ENCODE measurements at regions not wholly inside any gene's neighbourhood (a gene's known extent, or its start where the extent isn't known, plus 50 kb on each side); places are given as distances from the start of the nearest gene placed in this dataset.

DNA sequence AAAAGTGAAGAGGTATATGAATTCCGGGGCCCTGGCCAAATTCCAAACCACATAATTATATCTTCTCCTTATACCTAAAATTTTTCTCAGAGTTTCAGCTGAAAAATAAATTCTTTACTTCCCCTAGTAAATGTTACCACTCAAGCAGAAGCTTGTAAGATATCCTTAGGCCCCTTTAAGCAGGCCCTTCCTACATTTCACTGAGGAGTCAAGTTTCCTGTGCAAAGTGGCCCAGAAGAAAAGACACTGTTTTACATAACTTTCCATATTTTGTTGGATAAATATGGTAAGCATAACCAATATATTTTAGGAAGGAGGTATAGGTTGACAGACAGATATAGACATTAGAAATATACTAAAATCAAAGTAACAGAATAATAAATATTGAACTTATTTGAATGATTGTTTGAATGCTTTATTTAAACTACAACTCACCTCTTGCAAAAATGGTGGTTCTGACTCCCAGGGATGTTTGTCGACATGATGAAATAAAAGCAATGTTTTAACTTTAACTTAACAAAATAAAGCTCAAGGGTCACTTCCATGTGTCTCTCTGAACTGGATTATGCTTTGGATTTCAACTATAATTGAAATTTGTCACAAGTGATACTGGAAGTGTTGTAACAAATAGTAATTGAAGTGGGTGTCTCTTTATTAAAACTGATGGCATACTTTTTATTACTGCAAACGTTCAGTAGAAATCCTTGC is 141.2 kb downstream of the SPRY2 start:
- Histone ChIP-seq H2BK120ac (ENCODE audit: low read depth, low read length) (no peak overlapping the region), H3K23ac (ENCODE audit: low read depth, low read length) (no peak overlapping the region), H3K4me1 (ENCODE audit: control insufficient read depth, insufficient read depth, low read length) (no peaks in the 10 kb centered on the region; the same call in 1 of the 2 replicates), H3K27me3 (ENCODE audit: control insufficient read depth, insufficient read depth, low read length) (no peaks in the 10 kb centered on the region), H3K18ac (ENCODE audit: low read depth, low read length) (no peak overlapping the region), H4K5ac (ENCODE audit: low read depth, low read length) (no peak overlapping the region), H3K27ac (ENCODE audit: insufficient read depth, low read length) (no peak overlapping the region), H2AFZ (replicated peaks; ENCODE audit: low read length, poor library complexity) (no peak overlapping the region), H4K91ac (ENCODE audit: insufficient read depth, low read depth, low read length) (no peak overlapping the region), H2BK5ac (ENCODE audit: low read depth, low read length, poor library complexity, severe bottlenecking) (no peak overlapping the region), H3K56ac (ENCODE audit: extremely low read depth, insufficient read depth, low read length) (no peak overlapping the region), H4K8ac (ENCODE audit: low read depth in 2 of 2, low read length in 2 of 2) (no peak overlapping the region), H3K4me2 (ENCODE audit: low read depth, low read length) (no peak overlapping the region), H2AK9ac (replicated peaks; ENCODE audit: low read depth, low read length, poor library complexity) (no peak overlapping the region), H3K9me1 (ENCODE audit: insufficient read depth, low read length) (no peaks in the 10 kb centered on the region), H3K14ac (replicated peaks; ENCODE audit: low read depth, low read length) (no peak overlapping the region), H3K9ac (ENCODE audit: low read depth, low read length) (no peak overlapping the region), H3K4me3 (ENCODE audit: insufficient read depth, low read depth, low read length) (no peak overlapping the region), H2AK5ac (ENCODE audit: low read depth, low read length) (no peak overlapping the region), H4K20me1 (ENCODE audit: insufficient read depth, low read length) (no peaks in the 10 kb centered on the region), H3K9me3 (ENCODE audit: control insufficient read depth, insufficient read depth, low read length) (no peaks in the 10 kb centered on the region), H3K36me3 (ENCODE audit: control insufficient read depth, insufficient read depth, low read length) (no peaks in the 10 kb centered on the region), H2BK15ac (ENCODE audit: low read depth, low read length) (no peak overlapping the region), H2BK20ac (ENCODE audit: low read depth, low read length) (no peak overlapping the region), H3K79me1 (ENCODE audit: low read depth in 1 of 2, low read length in 2 of 2) (no peaks in the 10 kb centered on the region), H3K4ac (ENCODE audit: low read depth, low read length) (no peak overlapping the region)
- WGBS, 2 experiments (ENCODE audit: extremely low coverage in 2 of 2, insufficient read length in 1 of 2), result no CpG with 5 or more reads among the region's 3 CpGs
- ATAC-seq (ENCODE audit: low read depth) (no peak; the same call in 1 of the 2 replicates), DNase-seq (no peak)
- TF ChIP-seq RCOR1 (IDR thresholded peaks at IDR 0.05; ENCODE audit: insufficient replicate concordance, low read length), result no peak
- no peak for TF ChIP-seq SMC3 (IDR thresholded peaks at IDR 0.05; ENCODE audit: low read depth, low read length)
- no peak for TF ChIP-seq NFE2L2 (IDR thresholded peaks at IDR 0.05; ENCODE audit: low read depth, low read length)
- TF ChIP-seq MAFK (IDR thresholded peaks at IDR 0.05; ENCODE audit: low read depth, low read length), result no peak
- POLR2A ChIA-PET (ENCODE audit: unreplicated experiment), result no interaction called here
- intact Hi-C loops (cut with micrococcal nuclease), result no loop called here
- BruUV-seq (replicated peaks), result no TSS peak
- CTCF ChIA-PET, result no interaction called here
- in situ Hi-C loops (cut with MboI; ENCODE audit: low sequenced_read_pairs), result no loop called here
- dilution Hi-C loops (cut with HindIII; ENCODE audit: low sequenced_read_pairs, unreplicated experiment), result no loop called here

All from IMR-90 (cell line).